IMR-90 (cell line): ENCODE measurements at regions not wholly inside any gene's neighbourhood (a gene's known extent, or its start where the extent isn't known, plus 50 kb on each side); places are given as distances from the start of the nearest gene placed in this dataset.

Experiments
- ATAC-seq: fragments of 200-7000 bp; cut with Tn5 transposase; 2 replicates; pipeline ENCODE4 v1.9.1; 2020; ENCODE audit warnings: low read depth, mild to moderate bottlenecking, moderate library complexity
- BruUV-seq: library from RNA; stranded (reverse); fragments of 400-500 nt; replicated peaks from 2 replicates; lab custom pipeline; 2021; lab: Mats Ljungman, UMichigan
- CTCF ChIA-PET: fragments of 300-600 bp; formaldehyde crosslinking; extraction: SDS; loops from one replicate; lab custom pipeline; 2021; ENCODE audit warnings: antibody characterized with exemption; lab: Yijun Ruan, JAX
- POLR2A ChIA-PET: fragments of 300-600 bp; sonication (Branson Sonifier 250); formaldehyde crosslinking; loops from one replicate; lab custom pipeline; 2022; ENCODE audit warnings: antibody characterized with exemption; ENCODE audit not compliant: unreplicated experiment; lab: Charles Lee
- DNase-seq: peaks from one replicate; pipeline ENCODE4 v3.0.0; 2013
- H2AFZ ChIP-seq: replicated peaks from 2 replicates; pipeline ENCODE3; 2013; ENCODE audit warnings: low read length, mild to moderate bottlenecking; ENCODE audit not compliant: poor library complexity
- H2AK5ac ChIP-seq: 2 replicates; pipeline ENCODE4 v1.6.1; 2013; ENCODE audit warnings: low read depth, low read length, inconsistent platforms
- H2AK9ac ChIP-seq: replicated peaks from 2 replicates; pipeline ENCODE3; 2013; ENCODE audit warnings: mild to moderate bottlenecking, low read depth, low read length, moderate library complexity; ENCODE audit not compliant: poor library complexity
- H2BK120ac ChIP-seq: 2 replicates; pipeline ENCODE4 v1.6.1; 2013; ENCODE audit warnings: low read depth, low read length, inconsistent platforms
- H2BK15ac ChIP-seq: 3 replicates; pipeline ENCODE4 v1.6.1; 2013; ENCODE audit warnings: low read depth, low read length, inconsistent platforms
- H2BK20ac ChIP-seq: 2 replicates; pipeline ENCODE4 v1.6.1; 2013; ENCODE audit warnings: low read depth, mild to moderate bottlenecking, inconsistent platforms, low read length, moderate library complexity
- H2BK5ac ChIP-seq: 2 replicates; pipeline ENCODE4 v1.6.1; 2013; ENCODE audit warnings: mild to moderate bottlenecking, low read depth, low read length, inconsistent platforms; ENCODE audit not compliant: poor library complexity, severe bottlenecking
- H3K14ac ChIP-seq: replicated peaks from 2 replicates; pipeline ENCODE4 v1.6.1; 2013; ENCODE audit warnings: low read depth, low read length, inconsistent platforms
- H3K18ac ChIP-seq: 2 replicates; pipeline ENCODE4 v1.6.1; 2013; ENCODE audit warnings: low read depth, low read length, control low read depth
- H3K23ac ChIP-seq: 2 replicates; pipeline ENCODE4 v1.6.1; 2013; ENCODE audit warnings: low read depth, low read length, inconsistent platforms
- H3K27ac ChIP-seq: 2 replicates; pipeline ENCODE4 v1.5.1; 2013; ENCODE audit warnings: mild to moderate bottlenecking, control low read depth, low read length; ENCODE audit not compliant: insufficient read depth
- H3K27me3 ChIP-seq: 2 replicates; pipeline ENCODE4 v1.6.1; 2013; ENCODE audit warnings: low read length; ENCODE audit not compliant: control insufficient read depth, insufficient read depth
- H3K36me3 ChIP-seq: 2 replicates; pipeline ENCODE4 v1.6.1; 2013; ENCODE audit warnings: low read length, mixed read lengths; ENCODE audit not compliant: control insufficient read depth, insufficient read depth
- H3K4ac ChIP-seq: 2 replicates; pipeline ENCODE4 v1.6.1; 2013; ENCODE audit warnings: low read depth, low read length, inconsistent platforms
- H3K4me1 ChIP-seq: 2 replicates; pipeline ENCODE4 v1.6.1; 2013; ENCODE audit warnings: low read length, mixed read lengths; ENCODE audit not compliant: control insufficient read depth, insufficient read depth
- H3K4me2 ChIP-seq: 2 replicates; pipeline ENCODE4 v1.6.1; 2013; ENCODE audit warnings: low read depth, mild to moderate bottlenecking, control low read depth, low read length, moderate library complexity
- H3K4me3 ChIP-seq: 2 replicates; pipeline ENCODE4 v1.5.1; 2013; ENCODE audit warnings: low read depth, mild to moderate bottlenecking, control low read depth, low read length, moderate library complexity; ENCODE audit not compliant: insufficient read depth
- H3K56ac ChIP-seq: 2 replicates; pipeline ENCODE4 v1.6.1; 2013; ENCODE audit warnings: low read length, inconsistent platforms; ENCODE audit not compliant: insufficient read depth; ENCODE audit errors: extremely low read depth
- H3K79me1 ChIP-seq, 2 experiments: 2 replicates each; pipeline ENCODE4 v1.6.1; 2013; ENCODE audit warnings: low read length in 2 of 2, inconsistent platforms in 1 of 2, low read depth in 1 of 2
- H3K9ac ChIP-seq: 2 replicates; pipeline ENCODE4 v1.6.1; 2013; ENCODE audit warnings: low read depth, low read length, control low read depth
- H3K9me1 ChIP-seq: 2 replicates; pipeline ENCODE4 v1.6.1; 2013; ENCODE audit warnings: low read length, inconsistent platforms; ENCODE audit not compliant: insufficient read depth
- H3K9me3 ChIP-seq: 2 replicates; pipeline ENCODE4 v1.6.1; 2013; ENCODE audit warnings: low read length; ENCODE audit not compliant: control insufficient read depth, insufficient read depth
- H4K20me1 ChIP-seq: 2 replicates; pipeline ENCODE4 v1.6.1; 2013; ENCODE audit warnings: low read length, inconsistent platforms; ENCODE audit not compliant: insufficient read depth
- H4K5ac ChIP-seq: 2 replicates; pipeline ENCODE4 v1.6.1; 2013; ENCODE audit warnings: mild to moderate bottlenecking, low read depth, low read length, control low read depth
- H4K8ac ChIP-seq, 2 experiments: 2 replicates each; pipeline ENCODE4 v1.6.1; 2013; ENCODE audit warnings: low read depth in 2 of 2, low read length in 2 of 2, control low read depth in 1 of 2, inconsistent platforms in 1 of 2
- H4K91ac ChIP-seq: 2 replicates; pipeline ENCODE4 v1.6.1; 2013; ENCODE audit warnings: low read depth, low read length, inconsistent platforms; ENCODE audit not compliant: insufficient read depth
- WGBS, 2 experiments: methylation state at CpG; one replicate each; pipeline versions ENCODE4 v1.1.5 to v1.1.7; 2013; ENCODE audit warnings: missing lambda C conversion rate in 2 of 2; ENCODE audit not compliant: insufficient read length in 1 of 2; ENCODE audit errors: extremely low coverage in 2 of 2; 5-methylcytosine and 5-hydroxymethylcytosine counted together
- dilution Hi-C: fragments of 300-500 bp; cut with HindIII; formaldehyde crosslinking; loops from one replicate; pipeline ENCODE4 v1.14.3; 2018; ENCODE audit warnings: low sequenced_read_pairs; ENCODE audit not compliant: unreplicated experiment
- in situ Hi-C: fragments of 300-500 bp; cut with MboI; formaldehyde crosslinking; loops from 3 replicates; pipeline ENCODE4 v1.14.3; 2019; ENCODE audit warnings: low sequenced_read_pairs, inconsistent platforms, mixed read lengths
- intact Hi-C: fragments of 100-400 bp; cut with micrococcal nuclease; formaldehyde crosslinking; loops from 2 replicates; pipeline ENCODE4 v1.10.0; 2022
- TF ChIP-seq, protein P1 (sequence below): conservative IDR thresholded peaks from 2 replicates; pipeline ENCODE4 v1.5.1; 2012; ENCODE audit warnings: mild to moderate bottlenecking, low read depth, low read length, improper control_type of control experiment

GRCh38 chr3:73705792-73706191 lies 81.1 kb upstream of the PDZRN3 start:
- ChIA-PET CTCF (interaction anchor here (1.0 kb wide), 1 partner anchor 21 kb away, joined by 5 read pairs; no protein-coding TSS in a partner anchor), POLR2A (no interaction called here)
- Histone ChIP-seq H2BK15ac (no peak overlapping the region), H2BK5ac (no peak overlapping the region), H3K4me2 (no peak overlapping the region), H4K20me1 (no peaks in the 10 kb centered on the region), H3K27ac (no peak overlapping the region), H2BK120ac (no peak overlapping the region), H3K4me1 (peaks cover 2% of the 10 kb centered on the region), H3K4me3 (no peak overlapping the region), H4K91ac (no peak overlapping the region), H4K5ac (no peak overlapping the region), H3K18ac (no peak overlapping the region), H2AFZ (no peak overlapping the region), H3K56ac (no peak overlapping the region), H3K14ac (no peak overlapping the region), H3K79me1 (no peaks in the 10 kb centered on the region), H3K9me3 (no peaks in the 10 kb centered on the region), H2BK20ac (no peak overlapping the region), H3K27me3 (no peaks in the 10 kb centered on the region), H4K8ac (no peak overlapping the region), H2AK5ac (no peak overlapping the region), H3K9me1 (no peaks in the 10 kb centered on the region; the same call in 1 of the 2 replicates), H3K9ac (no peak overlapping the region), H3K23ac (no peak overlapping the region), H3K4ac (no peak overlapping the region), H3K36me3 (no peaks in the 10 kb centered on the region), H2AK9ac (no peak overlapping the region)
- BruUV-seq = no TSS peak
- TF ChIP-seq, protein P1, sequence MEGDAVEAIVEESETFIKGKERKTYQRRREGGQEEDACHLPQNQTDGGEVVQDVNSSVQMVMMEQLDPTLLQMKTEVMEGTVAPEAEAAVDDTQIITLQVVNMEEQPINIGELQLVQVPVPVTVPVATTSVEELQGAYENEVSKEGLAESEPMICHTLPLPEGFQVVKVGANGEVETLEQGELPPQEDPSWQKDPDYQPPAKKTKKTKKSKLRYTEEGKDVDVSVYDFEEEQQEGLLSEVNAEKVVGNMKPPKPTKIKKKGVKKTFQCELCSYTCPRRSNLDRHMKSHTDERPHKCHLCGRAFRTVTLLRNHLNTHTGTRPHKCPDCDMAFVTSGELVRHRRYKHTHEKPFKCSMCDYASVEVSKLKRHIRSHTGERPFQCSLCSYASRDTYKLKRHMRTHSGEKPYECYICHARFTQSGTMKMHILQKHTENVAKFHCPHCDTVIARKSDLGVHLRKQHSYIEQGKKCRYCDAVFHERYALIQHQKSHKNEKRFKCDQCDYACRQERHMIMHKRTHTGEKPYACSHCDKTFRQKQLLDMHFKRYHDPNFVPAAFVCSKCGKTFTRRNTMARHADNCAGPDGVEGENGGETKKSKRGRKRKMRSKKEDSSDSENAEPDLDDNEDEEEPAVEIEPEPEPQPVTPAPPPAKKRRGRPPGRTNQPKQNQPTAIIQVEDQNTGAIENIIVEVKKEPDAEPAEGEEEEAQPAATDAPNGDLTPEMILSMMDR = no peak
- intact Hi-C loops = no loop called here
- dilution Hi-C loops = no loop called here
- in situ Hi-C loops = no loop called here
- ATAC-seq (no peak), DNase-seq (no peak)
- no CpG with 5 or more reads among the region's 1 CpG for WGBS, 2 experiments
